Tibial nerve (tissue), 4 donors: ENCODE measurements at regions not wholly inside any gene's neighbourhood (a gene's known extent, or its start where the extent isn't known, plus 50 kb on each side); places are given as distances from the start of the nearest gene placed in this dataset.

Experiments
- DNase-seq, 2 donors: peaks; one replicate each; pipeline ENCODE4 v3.0.0-alpha.2; 2019; ENCODE audit warnings: low spot score in 2 of 2
- H3K27ac ChIP-seq, 4 donors: fragments of 200-600 bp; sonication (generic) in 3 of 4; one replicate each; pipeline ENCODE4 v1.5.1; 2017 to 2019; ENCODE audit warnings: mild to moderate bottlenecking in 1 of 4
- H3K27me3 ChIP-seq, 2 donors: fragments of 200-600 bp; sonication (generic) in 1 of 2; one replicate each; pipeline versions ENCODE4 v1.5.1 to v1.6.0; 2017 to 2019
- H3K36me3 ChIP-seq, 3 donors: fragments of 200-600 bp; sonication (generic); one replicate each; pipeline ENCODE4 v1.5.1; 2018 to 2019
- H3K4me1 ChIP-seq, 4 donors: fragments of 200-600 bp; sonication (generic) in 3 of 4; one replicate each; pipeline ENCODE4 v1.5.1; 2017 to 2019
- H3K4me3 ChIP-seq, 4 donors: fragments of 200-600 bp; sonication (generic) in 3 of 4; one replicate each; pipeline ENCODE4 v1.5.1; 2017 to 2019; ENCODE audit warnings: mild to moderate bottlenecking in 1 of 4, moderate library complexity in 1 of 4
- H3K9me3 ChIP-seq, 4 donors: fragments of 200-600 bp; sonication (generic) in 3 of 4; one replicate each; pipeline ENCODE4 v1.5.1; 2017 to 2019
- EP300 ChIP-seq, 2 donors: sonication (generic); formaldehyde crosslinking; IDR thresholded peaks; one replicate each; pipeline ENCODE4 v1.6.1; 2017; ENCODE audit warnings: antibody characterized with exemption in 2 of 2, mild to moderate bottlenecking in 1 of 2
- POLR2A ChIP-seq, 2 donors: fragments of 450-650 bp; IDR thresholded peaks; one replicate each; pipeline ENCODE4 v1.6.1; 2017; ENCODE audit warnings: antibody characterized with exemption in 2 of 2, mild to moderate bottlenecking in 2 of 2, moderate library complexity in 2 of 2
- WGBS, 2 donors: methylation state at CpG; one replicate each; pipeline ENCODE4 v1.1.5; 2018; 5-methylcytosine and 5-hydroxymethylcytosine counted together
- TF ChIP-seq, protein P1 (sequence below), 5 experiments: fragments of 200-600 bp in 3 of 5; fragments of 450-650 bp in 2 of 5; sonication (generic) in 3 of 5; IDR thresholded peaks; one replicate each; pipeline ENCODE4 v1.5.1; 2016 to 2019; ENCODE audit warnings: antibody characterized with exemption in 5 of 5, mild to moderate bottlenecking in 3 of 5, moderate library complexity in 2 of 5

DNA sequence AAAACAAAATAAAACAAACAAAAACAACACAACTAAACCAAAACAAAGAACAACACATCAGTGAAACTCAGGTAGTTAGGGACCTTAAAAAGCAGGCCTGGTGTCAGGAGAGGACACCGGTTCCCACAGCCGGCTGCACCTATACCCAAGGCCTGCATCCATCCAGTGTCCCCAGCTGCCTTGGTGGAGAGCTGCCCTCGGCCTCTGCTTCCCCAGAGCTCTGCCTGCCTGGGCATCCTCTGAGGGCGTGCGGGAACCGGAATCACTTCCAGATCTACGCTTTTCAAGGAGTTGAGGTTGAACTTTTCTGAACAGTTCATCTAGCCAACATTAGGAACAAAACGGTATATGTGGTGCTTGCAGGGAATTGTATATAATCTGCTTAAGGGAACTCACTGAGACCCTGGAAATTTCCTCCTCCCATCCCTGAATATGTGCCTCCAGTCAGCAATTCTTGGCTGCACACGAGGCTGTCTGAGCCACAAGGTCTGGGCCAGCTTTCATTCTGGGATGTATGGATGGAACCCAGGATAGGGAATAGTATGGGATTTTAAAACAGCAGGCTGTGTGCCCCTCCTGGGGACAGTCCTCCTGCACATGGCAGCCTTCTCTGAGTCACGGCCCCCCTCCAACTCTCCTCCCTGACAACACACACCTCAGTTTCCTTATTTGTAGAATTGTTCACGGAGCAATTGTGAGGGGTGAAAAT, 319.0 kb upstream of the RTL1 start:
- no peaks in the 10 kb centered on the region for H3K4me1 ChIP-seq
- WGBS, 2 donors: 70 to 74% methylated on average over 11 of the region's 11 CpGs
- TF ChIP-seq POLR2A (IDR thresholded peaks at IDR 0.05): no peak
- TF ChIP-seq EP300 (IDR thresholded peaks at IDR 0.05): no peak
- TF ChIP-seq, protein P1, sequence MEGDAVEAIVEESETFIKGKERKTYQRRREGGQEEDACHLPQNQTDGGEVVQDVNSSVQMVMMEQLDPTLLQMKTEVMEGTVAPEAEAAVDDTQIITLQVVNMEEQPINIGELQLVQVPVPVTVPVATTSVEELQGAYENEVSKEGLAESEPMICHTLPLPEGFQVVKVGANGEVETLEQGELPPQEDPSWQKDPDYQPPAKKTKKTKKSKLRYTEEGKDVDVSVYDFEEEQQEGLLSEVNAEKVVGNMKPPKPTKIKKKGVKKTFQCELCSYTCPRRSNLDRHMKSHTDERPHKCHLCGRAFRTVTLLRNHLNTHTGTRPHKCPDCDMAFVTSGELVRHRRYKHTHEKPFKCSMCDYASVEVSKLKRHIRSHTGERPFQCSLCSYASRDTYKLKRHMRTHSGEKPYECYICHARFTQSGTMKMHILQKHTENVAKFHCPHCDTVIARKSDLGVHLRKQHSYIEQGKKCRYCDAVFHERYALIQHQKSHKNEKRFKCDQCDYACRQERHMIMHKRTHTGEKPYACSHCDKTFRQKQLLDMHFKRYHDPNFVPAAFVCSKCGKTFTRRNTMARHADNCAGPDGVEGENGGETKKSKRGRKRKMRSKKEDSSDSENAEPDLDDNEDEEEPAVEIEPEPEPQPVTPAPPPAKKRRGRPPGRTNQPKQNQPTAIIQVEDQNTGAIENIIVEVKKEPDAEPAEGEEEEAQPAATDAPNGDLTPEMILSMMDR (IDR thresholded peaks at IDR 0.05): no peak
- peaks cover 0 to 5% (median 0%) of the 10 kb centered on the region in 4 donors for H3K9me3 ChIP-seq
- H3K36me3 ChIP-seq: no peaks in the 10 kb centered on the region
- H3K27me3 ChIP-seq: no peaks in the 10 kb centered on the region
- no peak overlapping the region for H3K27ac ChIP-seq
- DNase-seq: no peak
- no peak overlapping the region for H3K4me3 ChIP-seq

DNA sequence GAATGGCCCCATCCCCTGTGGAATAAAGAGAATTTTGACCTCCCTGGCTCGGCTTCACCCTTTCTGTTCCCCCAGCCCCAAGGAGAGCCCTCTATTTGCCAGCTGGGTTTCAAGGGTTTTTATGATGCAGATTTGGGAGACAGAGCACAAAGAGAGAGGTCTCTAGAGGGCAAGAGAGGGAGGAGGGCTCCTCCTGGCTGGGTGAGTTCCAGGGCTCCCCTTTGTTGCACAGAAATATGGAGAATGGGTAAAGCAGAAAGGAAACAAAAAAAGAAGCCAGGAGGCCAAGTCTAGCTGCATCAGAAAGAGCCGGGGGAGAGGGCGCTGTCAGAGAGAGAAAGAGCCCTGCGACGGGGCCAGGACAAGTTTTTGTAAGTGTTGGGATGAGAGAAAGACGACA, 319.6 kb upstream of the RTL1 start:
- H3K36me3 ChIP-seq: no peaks in the 10 kb centered on the region
- H3K4me1 ChIP-seq: no peaks in the 10 kb centered on the region
- no peak overlapping the region for H3K4me3 ChIP-seq
- TF ChIP-seq, protein P1 (IDR thresholded peaks at IDR 0.05): no peak
- TF ChIP-seq POLR2A (IDR thresholded peaks at IDR 0.05) (no peak), EP300 (IDR thresholded peaks at IDR 0.05) (no peak)
- H3K27ac ChIP-seq: no peak overlapping the region
- WGBS, 2 donors: 39 to 62% methylated on average over 6 of the region's 6 CpGs
- peaks cover 0 to 5% (median 0%) of the 10 kb centered on the region in 4 donors for H3K9me3 ChIP-seq
- DNase-seq: no peak
- H3K27me3 ChIP-seq: no peaks in the 10 kb centered on the region

DNA sequence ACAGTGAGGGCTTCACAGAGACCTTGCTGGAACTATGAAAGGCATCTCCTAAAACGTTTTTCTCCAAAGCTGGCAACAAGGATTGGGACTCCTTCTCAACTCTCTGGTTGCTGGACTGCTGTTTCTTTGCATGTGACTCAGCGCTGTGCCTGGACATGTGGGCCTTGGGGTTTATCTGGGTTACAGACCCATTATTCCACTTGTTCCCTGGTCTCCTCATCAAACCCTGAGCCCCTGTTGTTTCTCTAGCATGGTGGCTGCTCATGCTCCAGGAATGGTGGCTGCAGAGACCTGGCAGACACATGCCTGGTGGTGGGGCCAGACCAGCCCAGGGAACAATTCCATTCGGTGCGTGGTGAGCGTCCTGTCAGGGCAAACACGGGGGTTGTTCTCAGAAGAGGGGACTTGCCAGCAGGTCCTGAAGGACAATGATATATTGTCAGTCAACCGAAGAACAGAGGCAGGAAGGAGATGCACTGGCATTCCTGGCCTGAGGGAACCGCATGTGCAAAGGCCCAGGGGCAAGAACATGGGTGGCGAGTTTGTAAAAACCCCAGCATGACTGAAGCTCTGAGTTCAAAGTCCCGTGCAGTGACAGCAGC, 320.1 kb upstream of the RTL1 start:
- no peak for DNase-seq
- Histone ChIP-seq H3K27ac (no peak overlapping the region), H3K36me3 (no peaks in the 10 kb centered on the region), H3K4me3 (no peak overlapping the region), H3K4me1 (no peaks in the 10 kb centered on the region), H3K27me3 (no peaks in the 10 kb centered on the region), H3K9me3 (peaks cover 0 to 5% (median 0%) of the 10 kb centered on the region in 4 donors)
- TF ChIP-seq EP300 (IDR thresholded peaks at IDR 0.05): no peak
- TF ChIP-seq, protein P1 (IDR thresholded peaks at IDR 0.05): no peak
- TF ChIP-seq POLR2A (IDR thresholded peaks at IDR 0.05): no peak
- 81 to 86% methylated on average over 10 of the region's 10 CpGs for WGBS, 2 donors

DNA sequence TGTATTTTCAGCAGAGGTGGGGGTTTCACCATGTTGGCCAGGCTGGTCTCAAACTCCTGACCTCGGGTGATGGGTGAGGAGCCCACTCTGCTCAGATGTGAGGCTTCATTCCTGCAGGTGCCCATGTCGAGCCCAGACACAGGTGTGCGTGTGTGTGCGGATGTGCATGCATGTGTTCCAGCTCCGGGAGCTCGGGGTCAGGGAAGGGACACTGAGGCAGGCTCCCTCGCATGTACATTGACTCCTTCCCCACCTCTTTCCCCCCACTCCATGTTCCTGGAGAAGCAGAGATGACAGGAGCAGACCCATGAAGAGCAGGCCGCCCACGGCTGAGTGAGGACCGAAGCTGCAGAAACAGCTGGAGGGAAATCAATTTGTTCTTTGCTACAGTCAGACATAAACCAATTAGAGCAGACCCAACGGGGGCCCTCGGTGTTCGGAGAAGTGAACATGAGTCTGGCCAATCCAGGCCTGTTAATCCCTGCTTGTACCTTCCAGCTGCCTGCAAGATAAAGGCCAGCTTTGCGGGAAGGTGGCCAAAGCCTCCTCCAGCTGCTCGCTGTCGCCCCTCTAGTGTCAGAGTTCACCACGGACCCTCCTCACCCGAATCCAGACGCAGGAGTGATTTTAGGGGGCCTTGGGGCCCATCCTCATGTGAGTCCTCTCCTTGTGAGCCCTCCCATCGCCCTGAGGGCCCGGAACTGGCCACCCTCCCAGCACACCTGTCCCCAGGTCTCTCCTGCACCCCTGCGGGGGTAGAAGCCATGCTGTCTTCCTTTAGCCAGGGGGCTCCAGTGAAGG, 321.0 kb upstream of the RTL1 start:
- no peaks in the 10 kb centered on the region for H3K27me3 ChIP-seq
- H3K27ac ChIP-seq: no peak overlapping the region
- no peak for DNase-seq
- peaks cover 0 to 5% (median 0%) of the 10 kb centered on the region in 4 donors for H3K9me3 ChIP-seq
- WGBS, 2 donors: 77 to 86% methylated on average over 21 to 22 of the region's 22 CpGs
- no peak overlapping the region for H3K4me3 ChIP-seq
- H3K4me1 ChIP-seq: no peaks in the 10 kb centered on the region
- TF ChIP-seq EP300 (IDR thresholded peaks at IDR 0.05) (no peak), POLR2A (IDR thresholded peaks at IDR 0.05) (no peak)
- TF ChIP-seq, protein P1 (IDR thresholded peaks at IDR 0.05): no peak
- H3K36me3 ChIP-seq: no peaks in the 10 kb centered on the region
